ENCODE measurements at regions not wholly inside any gene's neighbourhood (a gene's known extent, or its start where the extent isn't known, plus 50 kb on each side); places are given as distances from the start of the nearest gene placed in this dataset.

- no peak for TF ChIP-seq ZNF331 (CRISPR knock-in tag; IDR thresholded peaks at IDR 0.05; ENCODE audit: low read depth)
- TF ChIP-seq CTCF (conservative IDR thresholded peaks at IDR 0.05; ENCODE audit: low read depth in 2 of 2) = no peak
These were observed 67.1 kb upstream of the CHD2 start for GRCh38 chr15:92833106-92833433.

Measured in GM23338 (cell line).